ENCODE measurements at regions not wholly inside any gene's neighbourhood (a gene's known extent, or its start where the extent isn't known, plus 50 kb on each side); places are given as distances from the start of the nearest gene placed in this dataset.
A peak's percentile ranks its signal among the peaks of the same experiment; 100 is the strongest.

- Histone ChIP-seq H3K36me3 (ENCODE audit: control insufficient read depth, insufficient read depth, low read length) (no peaks in the 10 kb centered on the region), H3K27me3 (ENCODE audit: control insufficient read depth, insufficient read depth, low read length) (no peaks in the 10 kb centered on the region), H3K9ac (ENCODE audit: low read length) (no peak overlapping the region), H3K9me3 (ENCODE audit: control insufficient read depth, insufficient read depth, low read depth, low read length) (peaks cover 9% of the 10 kb centered on the region; the same call in 1 of the 2 replicates), H3K4me3 (ENCODE audit: low read depth, low read length) (no peak overlapping the region), H3K4me1 (ENCODE audit: control insufficient read depth, insufficient read depth, low read length) (no peaks in the 10 kb centered on the region), H3K27ac (ENCODE audit: low read depth, low read length) (no peak overlapping the region)
Observed at GRCh38 chr21:25149022-25149421, 458.3 kb downstream of the MRPL39 start.

- no peak overlapping the region for H3K4me3 ChIP-seq (ENCODE audit: low read depth, low read length)
- H3K9ac ChIP-seq (ENCODE audit: low read length), result no peak overlapping the region
- H3K4me1 ChIP-seq (ENCODE audit: control insufficient read depth, insufficient read depth, low read length), result no peaks in the 10 kb centered on the region
- H3K27ac ChIP-seq (ENCODE audit: low read depth, low read length), result no peak overlapping the region
- H3K36me3 ChIP-seq (ENCODE audit: control insufficient read depth, insufficient read depth, low read length), result no peaks in the 10 kb centered on the region
- H3K27me3 ChIP-seq (ENCODE audit: control insufficient read depth, insufficient read depth, low read length), result no peaks in the 10 kb centered on the region
- no peaks in the 10 kb centered on the region for H3K9me3 ChIP-seq (ENCODE audit: control insufficient read depth, insufficient read depth, low read depth, low read length)
Observed at GRCh38 chr21:25139414-25139813, 467.9 kb downstream of the MRPL39 start.

GRCh38 chr21:25133939-25134338, 473.3 kb downstream of the MRPL39 start:
- no peak overlapping the region for H3K27ac ChIP-seq (ENCODE audit: low read depth, low read length)

GRCh38 chr21:25127811-25128210, 479.5 kb downstream of the MRPL39 start:
- Histone ChIP-seq H3K27ac (ENCODE audit: low read depth, low read length) (no peak overlapping the region), H3K36me3 (ENCODE audit: control insufficient read depth, insufficient read depth, low read length) (no peaks in the 10 kb centered on the region), H3K4me3 (ENCODE audit: low read depth, low read length) (no peak overlapping the region), H3K4me1 (ENCODE audit: control insufficient read depth, insufficient read depth, low read length) (no peaks in the 10 kb centered on the region), H3K9me3 (ENCODE audit: control insufficient read depth, insufficient read depth, low read depth, low read length) (no peaks in the 10 kb centered on the region), H3K9ac (ENCODE audit: low read length) (no peak overlapping the region), H3K27me3 (ENCODE audit: control insufficient read depth, insufficient read depth, low read length) (no peaks in the 10 kb centered on the region)

More at GRCh38 chr21:25133939-25134338, 473.3 kb downstream of the MRPL39 start:
- no peak overlapping the region for H3K4me3 ChIP-seq (ENCODE audit: low read depth, low read length)
- H3K36me3 ChIP-seq (ENCODE audit: control insufficient read depth, insufficient read depth, low read length), result no peaks in the 10 kb centered on the region
- no peaks in the 10 kb centered on the region for H3K4me1 ChIP-seq (ENCODE audit: control insufficient read depth, insufficient read depth, low read length)
- no peak overlapping the region for H3K9ac ChIP-seq (ENCODE audit: low read length)
- no peaks in the 10 kb centered on the region for H3K27me3 ChIP-seq (ENCODE audit: control insufficient read depth, insufficient read depth, low read length)
- H3K9me3 ChIP-seq (ENCODE audit: control insufficient read depth, insufficient read depth, low read depth, low read length), result no peaks in the 10 kb centered on the region

- H3K27ac ChIP-seq (ENCODE audit: low read depth, low read length), result no peak overlapping the region
Observed at GRCh38 chr21:25127007-25127406, 480.3 kb downstream of the MRPL39 start.

GRCh38 chr21:25126564-25126963, 480.7 kb downstream of the MRPL39 start:
- no peak overlapping the region for H3K27ac ChIP-seq (ENCODE audit: low read depth, low read length)
- no peaks in the 10 kb centered on the region for H3K4me1 ChIP-seq (ENCODE audit: control insufficient read depth, insufficient read depth, low read length)
- H3K9ac ChIP-seq (ENCODE audit: low read length), result no peak overlapping the region
- no peaks in the 10 kb centered on the region for H3K36me3 ChIP-seq (ENCODE audit: control insufficient read depth, insufficient read depth, low read length)
- H3K4me3 ChIP-seq (ENCODE audit: low read depth, low read length), result no peak overlapping the region
- no peaks in the 10 kb centered on the region for H3K9me3 ChIP-seq (ENCODE audit: control insufficient read depth, insufficient read depth, low read depth, low read length)
- no peaks in the 10 kb centered on the region for H3K27me3 ChIP-seq (ENCODE audit: control insufficient read depth, insufficient read depth, low read length)

More at GRCh38 chr21:25127007-25127406, 480.3 kb downstream of the MRPL39 start:
- H3K4me3 ChIP-seq (ENCODE audit: low read depth, low read length), result no peak overlapping the region
- no peaks in the 10 kb centered on the region for H3K9me3 ChIP-seq (ENCODE audit: control insufficient read depth, insufficient read depth, low read depth, low read length)
- H3K4me1 ChIP-seq (ENCODE audit: control insufficient read depth, insufficient read depth, low read length), result no peaks in the 10 kb centered on the region
- no peaks in the 10 kb centered on the region for H3K27me3 ChIP-seq (ENCODE audit: control insufficient read depth, insufficient read depth, low read length)
- no peak overlapping the region for H3K9ac ChIP-seq (ENCODE audit: low read length)
- H3K36me3 ChIP-seq (ENCODE audit: control insufficient read depth, insufficient read depth, low read length), result no peaks in the 10 kb centered on the region

- Histone ChIP-seq H3K9me3 (ENCODE audit: control insufficient read depth, insufficient read depth, low read depth, low read length) (no peaks in the 10 kb centered on the region), H3K9ac (ENCODE audit: low read length) (no peak overlapping the region), H3K27ac (ENCODE audit: low read depth, low read length) (no peak overlapping the region)
Observed at GRCh38 chr21:25118648-25119047, 488.6 kb downstream of the MRPL39 start.

GRCh38 chr21:25115021-25115420, 492.3 kb downstream of the MRPL39 start:
- Histone ChIP-seq H3K36me3 (ENCODE audit: control insufficient read depth, insufficient read depth, low read length) (no peaks in the 10 kb centered on the region), H3K4me1 (ENCODE audit: control insufficient read depth, insufficient read depth, low read length) (no peaks in the 10 kb centered on the region), H3K9ac (ENCODE audit: low read length) (no peak overlapping the region), H3K27ac (ENCODE audit: low read depth, low read length) (no peak overlapping the region), H3K27me3 (ENCODE audit: control insufficient read depth, insufficient read depth, low read length) (no peaks in the 10 kb centered on the region), H3K4me3 (ENCODE audit: low read depth, low read length) (no peak overlapping the region), H3K9me3 (ENCODE audit: control insufficient read depth, insufficient read depth, low read depth, low read length) (no peaks in the 10 kb centered on the region)

More at GRCh38 chr21:25118648-25119047, 488.6 kb downstream of the MRPL39 start:
- Histone ChIP-seq H3K36me3 (ENCODE audit: control insufficient read depth, insufficient read depth, low read length) (no peaks in the 10 kb centered on the region), H3K27me3 (ENCODE audit: control insufficient read depth, insufficient read depth, low read length) (no peaks in the 10 kb centered on the region), H3K4me1 (ENCODE audit: control insufficient read depth, insufficient read depth, low read length) (no peaks in the 10 kb centered on the region), H3K4me3 (ENCODE audit: low read depth, low read length) (no peak overlapping the region)

GRCh38 chr21:25107708-25108107, 499.6 kb downstream of the MRPL39 start:
- no peaks in the 10 kb centered on the region for H3K27me3 ChIP-seq (ENCODE audit: control insufficient read depth, insufficient read depth, low read length)
- no peaks in the 10 kb centered on the region for H3K36me3 ChIP-seq (ENCODE audit: control insufficient read depth, insufficient read depth, low read length)
- H3K9ac ChIP-seq (ENCODE audit: low read length), result no peak overlapping the region
- H3K9me3 ChIP-seq (ENCODE audit: control insufficient read depth, insufficient read depth, low read depth, low read length), result no peaks in the 10 kb centered on the region
- no peak overlapping the region for H3K4me3 ChIP-seq (ENCODE audit: low read depth, low read length)
- peaks cover 10% of the 10 kb centered on the region for H3K4me1 ChIP-seq (ENCODE audit: control insufficient read depth, insufficient read depth, low read length)
- H3K27ac ChIP-seq (ENCODE audit: low read depth, low read length), result peak overlapping the region; percentile 49; the same call in 1 of the 2 replicates

- Histone ChIP-seq H3K9ac (ENCODE audit: low read length) (no peak overlapping the region), H3K27ac (ENCODE audit: low read depth, low read length) (no peak overlapping the region), H3K4me1 (ENCODE audit: control insufficient read depth, insufficient read depth, low read length) (peaks cover 10% of the 10 kb centered on the region), H3K9me3 (ENCODE audit: control insufficient read depth, insufficient read depth, low read depth, low read length) (no peaks in the 10 kb centered on the region), H3K27me3 (ENCODE audit: control insufficient read depth, insufficient read depth, low read length) (no peaks in the 10 kb centered on the region), H3K4me3 (ENCODE audit: low read depth, low read length) (no peak overlapping the region), H3K36me3 (ENCODE audit: control insufficient read depth, insufficient read depth, low read length) (no peaks in the 10 kb centered on the region)
Observed at GRCh38 chr21:25103500-25104207, 503.6 kb downstream of the MRPL39 start.

- no peaks in the 10 kb centered on the region for H3K4me1 ChIP-seq (ENCODE audit: control insufficient read depth, insufficient read depth, low read length)
- no peaks in the 10 kb centered on the region for H3K36me3 ChIP-seq (ENCODE audit: control insufficient read depth, insufficient read depth, low read length)
- H3K9me3 ChIP-seq (ENCODE audit: control insufficient read depth, insufficient read depth, low read depth, low read length), result peaks cover 7% of the 10 kb centered on the region
- no peak overlapping the region for H3K9ac ChIP-seq (ENCODE audit: low read length)
- no peak overlapping the region for H3K27ac ChIP-seq (ENCODE audit: low read depth, low read length)
- H3K4me3 ChIP-seq (ENCODE audit: low read depth, low read length), result no peak overlapping the region
- H3K27me3 ChIP-seq (ENCODE audit: control insufficient read depth, insufficient read depth, low read length), result no peaks in the 10 kb centered on the region
Observed at GRCh38 chr21:25097648-25098047, 509.6 kb downstream of the MRPL39 start.

Data from HUES6 (cell line).